ENCODE measurements at regions not wholly inside any gene's neighbourhood (a gene's known extent, or its start where the extent isn't known, plus 50 kb on each side); places are given as distances from the start of the nearest gene placed in this dataset.

- Histone ChIP-seq H3K4me3 (ENCODE audit: low read depth in 1 of 2, low read length in 2 of 2) (no peak overlapping the region), H3K36me3 (ENCODE audit: control insufficient read depth in 1 of 2, insufficient read depth in 2 of 2, low read length in 2 of 2) (no peaks in the 10 kb centered on the region)
Measured at GRCh38 chr9:80385246-80385645, 813.5 kb downstream of the TLE4 start.

GRCh38 chr9:80383331-80383730, 811.6 kb downstream of the TLE4 start:
- no peaks in the 10 kb centered on the region for H3K4me1 ChIP-seq (ENCODE audit: control insufficient read depth in 1 of 2, insufficient read depth in 2 of 2, low read length in 2 of 2)
- H3K27me3 ChIP-seq (ENCODE audit: control insufficient read depth in 1 of 2, insufficient read depth in 2 of 2, low read length in 2 of 2): no peaks in the 10 kb centered on the region
- no peak overlapping the region for H3K4me3 ChIP-seq (ENCODE audit: low read depth in 1 of 2, low read length in 2 of 2)
- H3K36me3 ChIP-seq (ENCODE audit: control insufficient read depth in 1 of 2, insufficient read depth in 2 of 2, low read length in 2 of 2): no peaks in the 10 kb centered on the region
- no peak overlapping the region for H3K9ac ChIP-seq (ENCODE audit: low read depth in 1 of 2, low read length in 2 of 2)
- no peaks in the 10 kb centered on the region for H3K9me3 ChIP-seq (ENCODE audit: control insufficient read depth in 1 of 2, low read length in 2 of 2)
- no peak overlapping the region for H3K27ac ChIP-seq (ENCODE audit: low read depth, low read length)

More at GRCh38 chr9:80385246-80385645, 813.5 kb downstream of the TLE4 start:
- no peak overlapping the region for H3K27ac ChIP-seq (ENCODE audit: low read depth, low read length)
- no peaks in the 10 kb centered on the region for H3K27me3 ChIP-seq (ENCODE audit: control insufficient read depth in 1 of 2, insufficient read depth in 2 of 2, low read length in 2 of 2)
- H3K9ac ChIP-seq (ENCODE audit: low read depth in 1 of 2, low read length in 2 of 2): no peak overlapping the region
- no peaks in the 10 kb centered on the region for H3K4me1 ChIP-seq (ENCODE audit: control insufficient read depth in 1 of 2, insufficient read depth in 2 of 2, low read length in 2 of 2)
- H3K9me3 ChIP-seq (ENCODE audit: control insufficient read depth in 1 of 2, low read length in 2 of 2): no peaks in the 10 kb centered on the region

- Histone ChIP-seq H3K4me3 (ENCODE audit: low read depth in 1 of 2, low read length in 2 of 2) (no peak overlapping the region), H3K4me1 (ENCODE audit: control insufficient read depth in 1 of 2, insufficient read depth in 2 of 2, low read length in 2 of 2) (no peaks in the 10 kb centered on the region), H3K27ac (ENCODE audit: low read depth, low read length) (no peak overlapping the region), H3K9me3 (ENCODE audit: control insufficient read depth in 1 of 2, low read length in 2 of 2) (no peaks in the 10 kb centered on the region), H3K9ac (ENCODE audit: low read depth in 1 of 2, low read length in 2 of 2) (no peak overlapping the region), H3K36me3 (ENCODE audit: control insufficient read depth in 1 of 2, insufficient read depth in 2 of 2, low read length in 2 of 2) (no peaks in the 10 kb centered on the region), H3K27me3 (ENCODE audit: control insufficient read depth in 1 of 2, insufficient read depth in 2 of 2, low read length in 2 of 2) (no peaks in the 10 kb centered on the region)
Measured at GRCh38 chr9:80382211-80382891, 810.6 kb downstream of the TLE4 start.

- Histone ChIP-seq H3K9ac (ENCODE audit: low read depth in 1 of 2, low read length in 2 of 2) (no peak overlapping the region), H3K36me3 (ENCODE audit: control insufficient read depth in 1 of 2, insufficient read depth in 2 of 2, low read length in 2 of 2) (no peaks in the 10 kb centered on the region), H3K4me1 (ENCODE audit: control insufficient read depth in 1 of 2, insufficient read depth in 2 of 2, low read length in 2 of 2) (no peaks in the 10 kb centered on the region), H3K4me3 (ENCODE audit: low read depth in 1 of 2, low read length in 2 of 2) (no peak overlapping the region), H3K9me3 (ENCODE audit: control insufficient read depth in 1 of 2, low read length in 2 of 2) (no peaks in the 10 kb centered on the region), H3K27ac (ENCODE audit: low read depth, low read length) (no peak overlapping the region), H3K27me3 (ENCODE audit: control insufficient read depth in 1 of 2, insufficient read depth in 2 of 2, low read length in 2 of 2) (no peaks in the 10 kb centered on the region)
Measured at GRCh38 chr9:80380301-80380700, 808.5 kb downstream of the TLE4 start.

- Histone ChIP-seq H3K4me1 (ENCODE audit: control insufficient read depth in 1 of 2, insufficient read depth in 2 of 2, low read length in 2 of 2) (no peaks in the 10 kb centered on the region), H3K9ac (ENCODE audit: low read depth in 1 of 2, low read length in 2 of 2) (no peak overlapping the region), H3K27me3 (ENCODE audit: control insufficient read depth in 1 of 2, insufficient read depth in 2 of 2, low read length in 2 of 2) (no peaks in the 10 kb centered on the region), H3K9me3 (ENCODE audit: control insufficient read depth in 1 of 2, low read length in 2 of 2) (no peaks in the 10 kb centered on the region), H3K4me3 (ENCODE audit: low read depth in 1 of 2, low read length in 2 of 2) (no peak overlapping the region), H3K27ac (ENCODE audit: low read depth, low read length) (no peak overlapping the region), H3K36me3 (ENCODE audit: control insufficient read depth in 1 of 2, insufficient read depth in 2 of 2, low read length in 2 of 2) (no peaks in the 10 kb centered on the region)
Measured at GRCh38 chr9:80378669-80379293, 807.0 kb downstream of the TLE4 start.

- Histone ChIP-seq H3K36me3 (ENCODE audit: control insufficient read depth in 1 of 2, insufficient read depth in 2 of 2, low read length in 2 of 2) (no peaks in the 10 kb centered on the region), H3K4me3 (ENCODE audit: low read depth in 1 of 2, low read length in 2 of 2) (no peak overlapping the region), H3K9ac (ENCODE audit: low read depth in 1 of 2, low read length in 2 of 2) (no peak overlapping the region), H3K4me1 (ENCODE audit: control insufficient read depth in 1 of 2, insufficient read depth in 2 of 2, low read length in 2 of 2) (no peaks in the 10 kb centered on the region), H3K27me3 (ENCODE audit: control insufficient read depth in 1 of 2, insufficient read depth in 2 of 2, low read length in 2 of 2) (no peaks in the 10 kb centered on the region), H3K27ac (ENCODE audit: low read depth, low read length) (no peak overlapping the region), H3K9me3 (ENCODE audit: control insufficient read depth in 1 of 2, low read length in 2 of 2) (no peaks in the 10 kb centered on the region)
Measured at GRCh38 chr9:80376180-80376579, 804.4 kb downstream of the TLE4 start.

DNA sequence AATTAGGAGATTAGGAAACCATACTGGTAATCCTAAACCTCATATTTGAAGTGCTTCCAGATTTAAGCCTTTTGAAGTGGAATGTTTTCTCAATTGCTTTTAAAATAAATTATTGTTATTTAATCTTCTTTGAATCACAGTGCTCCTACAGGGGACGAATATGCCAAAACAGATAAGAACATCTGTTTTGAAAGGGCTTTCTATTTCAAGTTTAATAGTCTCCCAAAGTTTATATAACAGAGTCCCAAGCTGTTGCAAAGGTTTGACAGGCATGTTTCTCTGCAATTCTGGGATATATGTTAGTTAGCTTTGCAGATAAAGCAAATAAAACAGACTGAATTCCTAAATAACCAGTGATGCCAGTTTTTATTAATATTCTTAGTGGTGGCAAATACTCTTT, 803.7 kb downstream of the TLE4 start:
- H3K27me3 ChIP-seq (ENCODE audit: control insufficient read depth in 1 of 2, insufficient read depth in 2 of 2, low read length in 2 of 2): no peaks in the 10 kb centered on the region
- no peaks in the 10 kb centered on the region for H3K36me3 ChIP-seq (ENCODE audit: control insufficient read depth in 1 of 2, insufficient read depth in 2 of 2, low read length in 2 of 2)
- no peak overlapping the region for H3K27ac ChIP-seq (ENCODE audit: low read depth, low read length)
- no peak overlapping the region for H3K4me3 ChIP-seq (ENCODE audit: low read depth in 1 of 2, low read length in 2 of 2)
- H3K9me3 ChIP-seq (ENCODE audit: control insufficient read depth in 1 of 2, low read length in 2 of 2): no peaks in the 10 kb centered on the region
- H3K9ac ChIP-seq (ENCODE audit: low read depth in 1 of 2, low read length in 2 of 2): no peak overlapping the region
- no peaks in the 10 kb centered on the region for H3K4me1 ChIP-seq (ENCODE audit: control insufficient read depth in 1 of 2, insufficient read depth in 2 of 2, low read length in 2 of 2)

DNA sequence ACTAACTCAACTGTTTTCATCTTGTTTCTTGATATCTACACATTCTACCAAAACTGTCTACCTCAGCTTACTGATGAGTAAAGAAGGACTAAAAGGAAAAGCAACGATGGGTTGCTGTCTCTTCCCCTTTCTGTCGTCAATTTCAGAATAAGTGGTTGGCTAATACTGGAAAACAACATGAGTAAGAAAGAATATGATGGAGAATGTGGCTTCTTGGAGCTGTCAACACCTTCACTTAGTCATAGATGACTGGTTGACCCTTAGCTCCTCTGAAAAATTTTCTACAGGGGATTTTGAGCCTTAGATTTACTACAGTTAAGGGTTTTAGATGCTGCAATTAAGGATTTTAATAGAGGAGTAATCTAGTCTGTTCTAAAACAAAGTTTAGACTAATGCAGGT, 797.9 kb downstream of the TLE4 start:
- no peaks in the 10 kb centered on the region for H3K36me3 ChIP-seq (ENCODE audit: control insufficient read depth in 1 of 2, insufficient read depth in 2 of 2, low read length in 2 of 2)
- peaks cover 6 to 7% of the 10 kb centered on the region in 2 donors for H3K9me3 ChIP-seq (ENCODE audit: control insufficient read depth in 1 of 2, low read length in 2 of 2)
- no peaks in the 10 kb centered on the region for H3K4me1 ChIP-seq (ENCODE audit: control insufficient read depth in 1 of 2, insufficient read depth in 2 of 2, low read length in 2 of 2)
- H3K27me3 ChIP-seq (ENCODE audit: control insufficient read depth in 1 of 2, insufficient read depth in 2 of 2, low read length in 2 of 2): no peaks in the 10 kb centered on the region
- no peak overlapping the region for H3K27ac ChIP-seq (ENCODE audit: low read depth, low read length)
- H3K9ac ChIP-seq (ENCODE audit: low read depth in 1 of 2, low read length in 2 of 2): no peak overlapping the region
- H3K4me3 ChIP-seq (ENCODE audit: low read depth in 1 of 2, low read length in 2 of 2): no peak overlapping the region

DNA sequence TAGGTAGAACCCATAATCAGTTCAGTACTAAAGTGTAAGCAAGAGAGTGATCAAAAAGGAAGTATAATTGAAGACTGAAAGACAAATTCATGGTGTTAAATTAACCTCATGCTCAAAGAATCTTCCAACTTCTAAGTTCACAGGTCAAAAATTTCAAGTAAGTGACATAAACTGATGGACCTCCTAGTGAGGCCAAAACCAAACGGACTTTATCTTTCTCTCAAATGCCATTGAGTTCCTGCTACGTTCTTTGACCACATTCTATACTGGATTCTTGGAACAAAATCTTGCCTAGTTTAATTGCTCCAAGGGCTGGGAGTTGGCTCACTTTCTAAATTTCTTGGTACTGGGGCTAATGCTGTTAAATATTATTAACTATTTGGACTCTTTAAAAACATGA, 794.9 kb downstream of the TLE4 start:
- Histone ChIP-seq H3K36me3 (ENCODE audit: control insufficient read depth in 1 of 2, insufficient read depth in 2 of 2, low read length in 2 of 2) (no peaks in the 10 kb centered on the region), H3K9me3 (ENCODE audit: control insufficient read depth in 1 of 2, low read length in 2 of 2) (peaks cover 6 to 7% of the 10 kb centered on the region in 2 donors), H3K27ac (ENCODE audit: low read depth, low read length) (no peak overlapping the region), H3K4me1 (ENCODE audit: control insufficient read depth in 1 of 2, insufficient read depth in 2 of 2, low read length in 2 of 2) (no peaks in the 10 kb centered on the region), H3K9ac (ENCODE audit: low read depth in 1 of 2, low read length in 2 of 2) (no peak overlapping the region), H3K27me3 (ENCODE audit: control insufficient read depth in 1 of 2, insufficient read depth in 2 of 2, low read length in 2 of 2) (no peaks in the 10 kb centered on the region), H3K4me3 (ENCODE audit: low read depth in 1 of 2, low read length in 2 of 2) (no peak overlapping the region)

DNA sequence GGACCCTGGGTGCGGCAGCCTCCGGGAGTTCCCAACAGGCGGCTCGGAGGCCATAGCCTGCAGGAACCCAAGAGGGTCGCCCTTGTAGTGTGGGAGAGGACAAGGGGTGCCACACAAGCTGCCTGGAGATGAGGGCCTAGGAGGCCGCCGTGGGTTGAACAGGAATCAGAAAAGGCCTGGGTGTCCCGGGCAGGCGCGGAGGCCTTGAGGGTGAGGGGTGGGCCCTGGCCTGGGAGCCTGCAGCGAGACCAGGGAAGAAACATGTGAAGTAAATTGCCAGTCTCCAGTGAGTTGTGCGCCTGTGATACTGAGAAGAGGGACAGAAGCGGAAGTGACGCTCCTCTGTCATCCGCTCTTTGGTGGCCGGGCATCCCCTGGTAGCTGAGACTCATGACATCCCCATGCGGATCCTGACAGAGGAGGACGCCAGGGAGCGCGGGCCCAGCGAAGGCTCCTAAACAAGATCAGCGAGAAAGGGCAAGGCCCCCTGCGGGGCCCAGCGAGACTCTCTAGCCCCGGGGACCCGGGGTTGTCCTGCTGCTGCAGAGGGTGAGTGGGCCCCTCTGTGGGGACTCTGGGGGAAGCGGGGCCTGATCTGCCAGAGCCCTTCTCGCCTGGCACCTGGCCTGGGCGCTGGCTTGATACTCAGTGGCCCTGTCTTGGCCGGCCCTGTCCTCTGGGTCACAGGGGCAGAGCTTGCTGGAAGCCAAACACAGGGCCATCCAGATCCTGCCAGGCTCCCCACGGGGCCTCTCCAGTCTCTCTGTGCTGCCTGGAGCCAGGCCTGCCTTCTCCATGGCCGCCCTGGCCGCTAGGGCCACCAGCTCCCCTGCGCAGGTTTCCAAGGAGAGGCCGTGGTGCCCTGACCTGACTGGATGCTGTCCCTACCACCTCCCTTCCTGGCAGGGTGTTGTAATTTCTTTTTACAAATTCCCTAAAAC, 788.4 kb downstream of the TLE4 start:
- H3K36me3 ChIP-seq (ENCODE audit: control insufficient read depth in 1 of 2, insufficient read depth in 2 of 2, low read length in 2 of 2): no peaks in the 10 kb centered on the region
- H3K27me3 ChIP-seq (ENCODE audit: control insufficient read depth in 1 of 2, insufficient read depth in 2 of 2, low read length in 2 of 2): no peaks in the 10 kb centered on the region
- no peak overlapping the region for H3K27ac ChIP-seq (ENCODE audit: low read depth, low read length)
- no peaks in the 10 kb centered on the region for H3K4me1 ChIP-seq (ENCODE audit: control insufficient read depth in 1 of 2, insufficient read depth in 2 of 2, low read length in 2 of 2)
- no peak overlapping the region for H3K9ac ChIP-seq (ENCODE audit: low read depth in 1 of 2, low read length in 2 of 2)
- H3K9me3 ChIP-seq (ENCODE audit: control insufficient read depth in 1 of 2, low read length in 2 of 2): peaks cover 5 to 7% of the 10 kb centered on the region in 2 donors
- H3K4me3 ChIP-seq (ENCODE audit: low read depth in 1 of 2, low read length in 2 of 2): no peak overlapping the region
